RCC 7860 (cell line): ENCODE measurements at regions not wholly inside any gene's neighbourhood (a gene's known extent, or its start where the extent isn't known, plus 50 kb on each side); places are given as distances from the start of the nearest gene placed in this dataset.
"Not testable (repeated sequence)": the region's sequence is repeated elsewhere in the genome, so short reads cannot be mapped to it uniquely, and the experiment has no call there.

Experiments used
- DNase-seq: peaks from one replicate; pipeline ENCODE4 v3.0.0-alpha.2; 2015; ENCODE audit warnings: low spot score
- FAIRE-seq: peaks from 2 replicates; lab custom pipeline; 2012; peaks lifted over from hg19 to GRCh38; lab: Jason Lieb, UNC

DNA sequence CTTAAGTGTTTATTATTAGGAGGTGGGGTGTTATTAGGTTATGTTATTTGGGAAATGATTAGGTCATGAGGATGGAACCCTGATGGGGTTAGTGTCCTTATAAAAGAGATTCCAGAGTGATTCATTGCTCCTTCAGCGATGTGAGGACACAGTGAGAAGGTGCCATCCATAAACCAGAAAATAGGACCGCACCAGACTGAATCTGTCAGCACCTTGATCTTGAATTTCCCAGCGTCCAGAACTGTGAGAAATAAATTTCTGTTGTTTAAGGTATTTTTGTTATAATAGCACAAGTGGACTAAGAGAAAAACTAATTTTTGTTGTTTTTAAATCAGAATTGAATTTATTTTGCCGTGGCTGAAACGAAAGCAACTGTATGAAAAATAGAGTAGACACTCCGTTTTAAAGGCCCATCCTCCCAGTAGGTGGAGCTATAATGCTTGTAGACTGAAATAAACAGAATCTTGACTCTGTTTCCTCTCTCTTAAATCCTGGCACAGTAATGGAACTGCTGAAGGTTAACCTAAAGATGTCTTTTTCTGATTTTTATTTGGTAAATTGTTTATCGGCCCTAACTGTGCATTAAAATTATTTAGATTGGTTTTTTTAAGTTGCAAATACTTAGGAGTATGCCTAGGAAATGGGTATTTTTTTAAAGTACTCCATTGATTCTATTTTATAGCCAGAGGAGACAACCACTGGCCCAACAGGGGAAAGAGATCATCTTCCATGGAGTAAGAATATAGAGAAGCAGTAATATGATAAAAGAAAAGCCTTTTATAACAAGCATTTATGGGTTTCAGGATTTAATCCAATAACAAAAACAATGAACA, 133.2 kb upstream of the ADAMTS3 start:
- DNase-seq (peak; percentile 46), FAIRE-seq (peak; percentile 78)

DNA sequence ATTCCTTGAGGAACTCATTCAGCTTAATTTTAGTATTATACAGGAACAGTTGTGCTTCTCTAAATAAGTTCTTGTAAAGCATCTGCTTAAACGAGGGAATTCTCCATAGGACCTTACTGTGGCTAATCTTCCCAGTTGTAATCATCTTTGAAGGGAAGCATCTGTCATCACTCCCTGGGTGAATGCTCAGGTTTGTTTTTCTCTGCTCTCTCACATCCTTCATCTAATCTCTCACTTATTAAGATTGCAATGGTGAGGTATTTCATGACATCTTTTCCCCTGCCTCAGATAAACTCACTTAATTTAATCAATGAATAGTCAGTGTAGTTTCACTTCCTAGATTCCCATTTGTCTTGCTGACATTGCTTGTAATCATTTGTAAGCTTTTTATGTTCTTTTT, 121.8 kb upstream of the ADAMTS3 start:
- DNase-seq (no peak), FAIRE-seq (no peak)

DNA sequence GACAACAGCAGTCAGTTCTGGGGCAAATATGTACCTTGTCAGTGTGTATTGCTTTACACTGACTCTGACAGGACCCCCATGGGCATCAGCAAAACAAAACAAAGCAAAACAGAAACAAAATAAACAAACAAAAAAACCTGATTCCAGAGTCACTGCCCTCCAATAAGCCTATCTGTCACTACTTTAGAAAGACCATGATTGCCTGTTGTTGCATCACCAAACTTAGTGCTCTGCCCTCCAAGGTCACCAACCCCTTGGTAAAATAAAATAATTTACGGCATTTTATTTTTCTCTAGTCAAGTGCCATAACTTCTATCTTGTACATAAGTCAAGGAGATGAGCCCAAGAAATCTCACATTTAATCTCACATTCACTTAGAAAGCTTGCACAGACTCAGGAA, 120.9 kb upstream of the ADAMTS3 start:
- FAIRE-seq: no peak

DNA sequence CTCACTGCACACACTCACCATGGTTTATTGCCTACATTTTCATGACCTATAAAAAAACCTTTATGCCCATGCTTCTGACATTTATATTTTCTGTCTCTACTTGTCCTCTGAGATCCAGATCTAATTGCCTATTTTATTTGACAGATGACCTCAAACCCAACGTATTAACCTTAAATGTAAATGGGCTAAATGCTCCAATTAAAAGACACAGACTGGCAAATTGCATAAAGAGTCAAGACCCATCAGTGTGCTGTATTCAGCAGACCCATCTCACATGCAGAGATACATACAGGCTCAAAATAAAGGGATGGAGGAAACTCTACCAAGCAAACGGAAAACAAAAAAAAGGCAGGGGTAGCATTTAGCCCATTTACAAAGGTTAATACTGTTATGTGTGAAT, 117.4 kb upstream of the ADAMTS3 start:
- FAIRE-seq, DNase-seq: not testable (repeated sequence)

More for the DNA sequence above, 120.9 kb upstream of the ADAMTS3 start:
- no peak for DNase-seq

DNA sequence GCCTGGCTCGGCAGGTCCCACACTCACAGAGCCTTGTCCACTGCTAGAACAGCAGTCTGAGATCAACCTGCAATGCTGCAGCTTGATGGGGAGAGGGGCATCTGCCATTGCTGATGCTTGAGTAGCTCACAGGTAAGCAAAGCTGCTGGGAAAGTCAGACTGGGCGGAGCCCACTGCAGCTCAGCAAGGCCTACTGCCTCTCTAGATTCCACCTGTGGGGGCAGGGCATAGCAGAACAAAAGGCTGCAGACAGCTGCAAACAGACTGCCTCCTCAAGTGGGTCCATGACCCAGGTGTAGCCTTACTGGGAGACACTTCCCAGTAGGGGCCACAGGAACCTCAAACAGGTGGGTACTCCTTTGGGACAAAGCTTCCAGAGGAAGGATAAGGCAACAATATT, 110.6 kb upstream of the ADAMTS3 start:
- no peak for FAIRE-seq
- no peak for DNase-seq

DNA sequence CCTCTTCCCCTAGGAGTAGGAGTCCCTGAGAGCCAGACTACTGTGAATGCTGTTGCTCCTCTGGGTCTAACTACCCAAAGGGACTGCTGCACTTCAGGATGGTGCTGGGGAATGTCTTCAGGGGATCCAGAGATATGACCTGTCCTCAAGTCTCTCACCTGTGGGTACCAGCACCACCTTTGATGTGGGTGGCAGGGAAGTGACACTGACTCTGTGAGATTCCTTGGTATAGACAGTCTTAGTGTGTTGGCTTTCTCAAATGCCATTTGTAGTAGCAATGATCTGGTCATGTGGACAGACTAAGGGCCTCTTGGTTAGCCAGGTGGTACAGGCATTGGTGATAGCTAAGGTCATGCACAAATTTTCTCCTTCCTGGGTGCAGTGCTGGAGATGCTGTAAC, 108.9 kb upstream of the ADAMTS3 start:
- DNase-seq: no peak
- no peak for FAIRE-seq

DNA sequence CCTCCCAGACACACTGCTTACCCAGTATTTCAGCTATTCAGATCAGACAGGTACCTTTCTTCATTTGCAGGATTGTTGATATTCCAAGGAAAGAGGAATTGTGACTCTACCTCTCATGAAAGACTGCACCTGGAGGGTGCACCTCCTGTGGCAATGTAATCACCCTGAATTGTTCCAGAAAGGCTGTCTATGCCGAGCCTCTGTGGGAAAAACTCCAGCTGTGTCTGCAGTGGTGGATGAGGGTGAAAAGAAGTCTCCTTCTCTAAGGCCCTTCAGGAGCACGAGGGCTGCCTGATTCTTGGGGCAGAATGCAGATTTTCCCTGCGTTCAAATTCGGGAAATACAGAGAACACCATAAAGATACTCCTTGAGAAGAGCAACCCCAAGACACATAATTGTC, 108.2 kb upstream of the ADAMTS3 start:
- DNase-seq (no peak), FAIRE-seq (no peak)

DNA sequence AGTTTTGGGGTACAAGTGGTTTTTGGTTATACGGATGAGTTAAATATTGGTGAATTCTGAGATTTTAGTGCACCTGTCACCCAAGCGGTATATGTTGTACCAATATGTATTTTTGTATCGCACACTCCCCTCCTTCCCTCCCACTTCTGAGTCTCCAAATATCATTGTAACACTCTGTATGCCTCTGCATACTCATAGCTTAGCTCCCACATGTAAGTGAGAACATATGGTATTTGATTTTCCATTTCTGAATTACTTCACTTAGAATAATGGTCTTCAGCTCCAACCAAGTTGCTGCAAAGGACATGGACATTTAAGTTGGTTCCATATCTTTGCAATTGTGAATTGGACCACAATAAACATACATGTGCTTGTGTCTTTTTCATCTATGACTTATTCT, 103.0 kb upstream of the ADAMTS3 start:
- no peak for FAIRE-seq

DNA sequence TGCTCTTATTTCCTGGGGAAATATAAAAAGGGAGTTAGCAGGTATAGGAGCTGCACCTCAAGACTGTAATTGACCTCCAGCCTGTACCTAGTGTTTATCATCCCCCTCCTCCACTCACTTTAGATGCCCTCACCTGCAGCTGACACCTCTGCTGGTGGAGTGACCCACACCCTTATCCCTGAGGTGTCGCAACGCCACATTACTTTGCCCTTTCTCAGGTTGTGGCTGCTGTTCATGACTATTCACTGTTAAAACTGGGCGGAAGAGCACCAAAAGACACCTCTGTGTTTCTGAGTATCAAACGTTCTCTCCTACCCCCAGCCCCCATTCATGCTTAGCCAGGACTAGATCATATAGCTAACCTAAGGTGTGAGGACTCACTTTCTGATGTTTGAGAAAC, 101.5 kb upstream of the ADAMTS3 start:
- no peak for DNase-seq
- no peak for FAIRE-seq

More for the DNA sequence above, 103.0 kb upstream of the ADAMTS3 start:
- no peak for DNase-seq

DNA sequence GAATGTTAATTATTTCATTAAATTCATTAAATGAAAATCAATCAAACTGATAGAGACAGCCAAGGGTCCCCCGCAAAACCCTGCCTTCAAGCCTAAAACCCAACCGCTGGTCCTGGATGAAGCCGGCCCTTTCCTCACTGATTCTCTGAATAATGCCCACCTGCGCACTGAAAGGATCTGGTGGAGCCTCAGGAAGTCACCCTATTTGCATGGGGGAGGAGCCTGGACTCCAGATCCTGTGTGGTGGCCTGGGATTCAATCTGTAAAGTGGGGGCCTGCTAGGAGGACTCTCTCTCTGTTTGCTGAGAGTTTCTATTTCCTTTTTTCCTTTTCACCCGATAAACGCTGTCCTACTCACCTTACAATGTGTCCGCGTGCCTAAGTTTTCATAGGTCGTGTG, 97.9 kb upstream of the ADAMTS3 start:
- FAIRE-seq: no peak
- no peak for DNase-seq

DNA sequence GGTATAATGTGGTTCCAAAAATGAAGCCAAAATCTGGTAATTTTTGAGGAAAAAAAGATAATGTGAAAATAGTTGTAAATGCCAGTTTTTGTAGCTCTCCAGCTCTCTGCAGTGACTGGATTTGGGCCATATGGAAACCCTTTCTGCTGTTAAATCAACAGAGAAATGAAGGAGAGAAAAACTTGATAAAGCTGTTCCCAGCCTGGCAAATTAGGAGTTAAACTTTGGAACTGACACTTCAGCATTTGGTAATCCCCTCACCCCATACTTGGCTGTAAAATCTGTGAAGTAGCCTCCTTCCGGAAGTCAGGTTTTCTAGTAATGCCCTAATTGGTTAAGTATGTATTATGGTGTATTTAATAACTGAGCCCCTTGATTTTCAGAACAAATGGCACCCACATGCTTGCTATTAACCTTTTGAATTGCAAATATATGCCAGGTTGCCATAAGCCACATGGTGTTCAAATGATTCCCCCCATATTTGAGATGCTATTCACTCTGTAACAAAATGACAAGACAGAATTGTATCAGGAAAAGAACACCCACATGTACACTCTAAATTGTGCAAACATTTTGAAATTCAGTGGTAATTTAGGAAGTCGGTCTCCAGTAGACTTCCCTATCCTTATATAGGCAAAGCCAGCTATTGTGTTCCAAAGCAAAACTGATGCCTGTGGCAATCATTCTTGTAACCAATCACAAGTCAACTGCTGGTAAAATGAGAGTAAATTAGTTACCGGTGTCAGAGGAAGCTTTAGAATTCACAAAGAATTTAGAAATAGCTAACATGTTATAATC, 96.3 kb upstream of the ADAMTS3 start:
- no peak for DNase-seq
- no peak for FAIRE-seq

DNA sequence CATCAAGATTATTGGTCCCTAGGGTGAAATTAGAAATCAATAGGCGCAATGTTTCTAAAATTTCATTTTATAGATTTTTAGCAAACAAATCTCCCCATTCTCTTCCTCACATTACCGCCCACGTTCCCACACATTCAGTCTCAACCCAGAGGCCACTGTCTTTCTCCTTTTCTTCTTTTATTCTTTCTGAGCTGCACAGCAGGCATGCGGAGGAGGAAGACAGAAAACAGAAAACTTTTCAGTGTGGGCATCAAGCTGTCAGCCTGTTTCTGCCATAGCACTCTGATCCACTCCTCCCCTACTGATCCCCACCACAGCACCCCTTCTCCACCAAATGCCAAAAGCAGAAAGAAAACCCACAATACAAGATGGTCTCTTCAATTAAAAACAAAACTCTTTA, 94.8 kb upstream of the ADAMTS3 start:
- no peak for DNase-seq
- FAIRE-seq: no peak

DNA sequence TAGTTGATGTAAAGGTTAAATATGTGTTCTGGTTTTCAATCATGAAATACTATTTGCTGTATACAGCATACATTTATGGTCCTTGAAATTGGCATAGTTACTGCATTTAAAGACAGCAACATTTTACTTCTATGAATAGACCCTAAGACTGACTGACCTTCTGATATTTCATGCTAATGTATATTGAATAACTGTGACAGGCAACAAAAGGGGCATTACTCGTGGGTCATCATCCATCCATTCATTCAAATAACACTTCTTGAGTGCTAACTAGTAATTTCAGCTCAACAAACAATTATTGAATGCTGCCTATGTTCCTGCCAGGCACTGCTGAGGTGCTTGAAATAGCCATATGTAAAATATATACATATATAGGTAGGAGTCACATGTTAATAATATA, 92.8 kb upstream of the ADAMTS3 start:
- DNase-seq: no peak
- FAIRE-seq: no peak

DNA sequence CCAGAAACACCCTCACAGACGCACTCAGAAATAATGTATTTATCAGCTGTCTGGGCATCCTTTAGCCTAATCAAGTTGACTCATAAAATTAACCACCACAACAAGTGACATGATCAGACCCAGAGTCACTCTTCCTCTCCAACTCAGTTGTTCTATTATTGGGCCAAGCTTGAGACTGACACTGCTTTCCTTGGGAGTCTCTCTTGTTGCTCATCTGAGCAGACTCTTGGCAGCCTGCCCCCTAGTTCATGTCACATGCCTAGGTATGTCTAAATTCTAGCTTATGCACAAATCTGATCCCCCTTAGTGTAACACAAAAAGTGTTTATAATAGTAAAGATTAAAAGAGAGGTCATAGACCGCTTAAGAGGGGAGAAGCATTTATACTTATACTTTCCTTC, 72.6 kb upstream of the ADAMTS3 start:
- DNase-seq (no peak), FAIRE-seq (no peak)

DNA sequence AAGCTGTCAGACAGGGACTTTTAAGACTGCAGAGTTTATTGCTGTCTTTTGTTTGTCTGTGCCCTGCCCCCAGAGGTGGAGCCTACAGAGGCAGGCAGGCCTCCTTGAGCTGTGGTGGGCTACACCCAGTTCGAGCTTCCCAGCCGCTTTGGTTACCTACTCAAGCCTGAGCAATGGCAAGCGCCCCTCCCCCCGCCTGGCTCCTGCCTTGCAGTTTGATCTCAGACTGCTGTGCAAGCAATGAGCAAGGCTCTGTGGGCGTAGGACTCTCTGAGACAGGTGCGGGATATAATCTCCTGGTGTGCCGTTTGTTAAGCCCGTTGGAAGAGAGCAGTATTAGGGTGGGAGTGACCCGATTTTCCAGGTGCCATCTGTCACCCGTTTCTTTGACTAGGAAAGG, 67.8 kb upstream of the ADAMTS3 start:
- DNase-seq, FAIRE-seq: not testable (repeated sequence)

DNA sequence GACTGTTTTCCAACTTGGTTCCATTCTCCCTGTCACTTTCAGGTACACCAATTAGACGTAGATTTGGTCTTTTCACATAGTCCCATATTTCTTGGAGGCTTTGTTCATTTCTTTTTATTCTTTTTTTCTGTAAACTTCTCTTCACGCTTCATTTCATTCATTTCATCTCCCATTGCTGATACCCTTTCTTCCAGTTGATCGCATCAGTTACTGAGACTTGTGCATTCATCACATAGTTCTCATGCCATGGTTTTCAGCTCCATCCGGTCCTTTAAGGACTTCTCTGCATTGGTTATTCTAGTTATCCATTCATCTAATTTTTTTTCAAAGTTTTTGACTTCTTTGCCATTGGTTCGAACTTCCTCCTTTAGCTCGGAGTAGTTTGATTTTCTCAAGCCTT, 66.9 kb upstream of the ADAMTS3 start:
- FAIRE-seq: peak; percentile 81

DNA sequence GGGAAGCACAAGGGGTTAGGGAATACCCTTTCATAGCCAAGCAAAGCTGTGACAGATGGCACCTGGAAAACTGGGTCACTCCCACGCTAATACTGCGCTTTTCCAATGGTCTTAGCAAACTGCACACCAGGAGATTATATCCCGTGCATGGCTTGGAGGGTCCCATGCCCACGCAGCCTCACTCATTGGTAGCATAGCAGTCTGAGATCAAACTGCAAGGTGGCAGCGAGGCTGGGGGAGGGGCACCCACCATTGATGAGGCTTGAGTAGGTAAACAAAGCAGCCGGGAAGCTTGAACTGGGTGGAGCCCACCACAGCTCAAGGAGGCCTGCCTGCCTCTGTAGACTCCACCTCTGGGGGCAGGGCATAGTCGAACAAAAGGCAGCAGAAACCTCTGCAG, 63.2 kb upstream of the ADAMTS3 start:
- not testable (repeated sequence) for FAIRE-seq, DNase-seq

More for the DNA sequence above, 66.9 kb upstream of the ADAMTS3 start:
- not testable (repeated sequence) for DNase-seq

DNA sequence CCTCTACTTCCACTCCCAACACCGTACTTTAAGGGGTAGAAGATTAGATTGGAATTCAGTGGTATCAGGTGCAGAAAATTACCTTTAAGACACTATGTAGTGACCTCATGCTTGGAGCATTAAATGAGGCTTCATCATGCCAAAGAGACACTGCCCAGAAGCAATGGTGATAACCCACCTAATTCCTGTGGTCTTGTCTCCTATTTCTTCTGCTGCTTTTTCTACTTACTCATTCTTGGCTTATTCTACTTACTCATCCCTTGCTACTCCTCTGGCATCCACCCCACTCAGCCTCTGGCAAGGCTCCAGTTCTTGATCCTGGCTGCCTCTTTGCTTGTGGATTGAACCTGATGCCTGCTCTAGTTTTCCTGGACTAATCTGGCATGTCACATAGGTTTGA, 62.3 kb upstream of the ADAMTS3 start:
- DNase-seq (peak; percentile 99), FAIRE-seq (peak; percentile 97)

DNA sequence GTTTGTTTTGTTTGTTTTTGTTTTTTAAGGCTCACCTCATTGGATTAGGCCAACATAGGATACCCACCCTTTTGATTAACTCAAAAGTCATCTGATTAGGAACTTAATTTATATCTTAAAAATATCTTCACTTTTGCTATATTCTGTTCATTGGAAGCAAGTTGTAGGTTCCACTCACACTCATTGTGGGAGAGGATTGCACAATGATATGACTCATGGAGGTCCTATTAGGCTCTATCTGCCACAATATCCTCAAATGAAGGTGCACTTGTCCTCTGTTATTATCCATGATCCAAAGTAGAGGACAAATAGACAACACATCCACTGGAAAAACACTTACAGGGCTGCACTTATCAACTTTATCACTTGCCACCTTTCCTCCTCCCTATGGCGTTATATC, 60.5 kb upstream of the ADAMTS3 start:
- DNase-seq (peak; percentile 24), FAIRE-seq (peak; percentile 54)

DNA sequence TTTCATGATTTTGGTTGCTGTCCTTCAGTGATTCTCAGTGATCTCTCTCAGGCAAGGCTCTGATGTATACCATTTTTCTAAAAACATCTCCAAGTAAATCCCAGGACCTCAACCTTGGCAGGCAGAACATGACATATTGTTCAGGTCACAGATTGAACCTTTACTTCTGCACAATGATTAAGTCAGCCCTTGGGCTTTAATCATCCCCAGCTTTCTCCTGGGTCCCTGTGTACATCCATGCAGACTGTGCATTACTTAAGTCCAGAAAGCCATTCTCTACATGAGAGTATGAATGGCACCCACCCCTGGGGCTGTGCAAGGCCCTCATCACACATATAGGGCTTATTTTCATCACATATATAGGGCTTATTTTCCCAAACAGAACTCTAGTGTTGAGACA, 58.7 kb upstream of the ADAMTS3 start:
- DNase-seq: no peak
- FAIRE-seq: no peak
